Neural progenitor cell (in vitro differentiated cells): ENCODE measurements at regions not wholly inside any gene's neighbourhood (a gene's known extent, or its start where the extent isn't known, plus 50 kb on each side); places are given as distances from the start of the nearest gene placed in this dataset.

Source experiments
- EZH2 ChIP-seq: fragments of 200-600 bp; sonication (generic); IDR thresholded peaks from 2 replicates; pipeline ENCODE4 v1.6.1; 2017; ENCODE audit warnings: antibody characterized with exemption, mild to moderate bottlenecking, moderate library complexity
- EZH2phosphoT487 ChIP-seq: fragments of 200-600 bp; sonication (generic); IDR thresholded peaks from 2 replicates; pipeline ENCODE4 v1.6.1; 2017; ENCODE audit warnings: antibody characterized with exemption
- TF ChIP-seq, protein P1 (sequence below): fragments of 200-600 bp; sonication (generic); IDR thresholded peaks from 2 replicates; pipeline ENCODE4 v1.5.1; 2017; ENCODE audit warnings: antibody characterized with exemption, mild to moderate bottlenecking

DNA sequence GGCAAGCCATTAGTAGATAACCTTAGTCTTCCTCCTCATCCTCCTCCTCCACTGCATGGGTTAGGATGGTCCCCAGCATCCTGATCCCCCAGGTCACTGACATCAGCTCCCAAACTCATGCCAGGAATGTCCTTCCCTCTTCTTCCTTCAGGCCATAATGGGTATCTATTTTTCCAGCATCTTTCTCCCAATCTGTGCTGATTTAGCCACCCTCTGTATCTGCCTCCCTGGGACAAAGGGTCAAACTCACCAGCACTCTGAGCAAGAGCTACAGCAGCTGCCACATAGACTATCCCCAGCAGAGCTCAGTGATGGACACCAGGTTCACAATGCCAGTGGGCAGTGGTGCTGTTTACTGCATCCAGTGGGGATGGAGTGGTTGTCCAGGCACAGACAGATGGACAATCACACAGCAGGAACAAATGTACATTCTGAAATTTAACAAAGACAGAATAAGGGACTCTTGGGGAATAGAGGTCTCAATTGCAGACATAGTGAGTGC lies 115.2 kb upstream of the TOP3B start:
- no peak for TF ChIP-seq EZH2
- no peak for TF ChIP-seq EZH2phosphoT487
- TF ChIP-seq, protein P1, sequence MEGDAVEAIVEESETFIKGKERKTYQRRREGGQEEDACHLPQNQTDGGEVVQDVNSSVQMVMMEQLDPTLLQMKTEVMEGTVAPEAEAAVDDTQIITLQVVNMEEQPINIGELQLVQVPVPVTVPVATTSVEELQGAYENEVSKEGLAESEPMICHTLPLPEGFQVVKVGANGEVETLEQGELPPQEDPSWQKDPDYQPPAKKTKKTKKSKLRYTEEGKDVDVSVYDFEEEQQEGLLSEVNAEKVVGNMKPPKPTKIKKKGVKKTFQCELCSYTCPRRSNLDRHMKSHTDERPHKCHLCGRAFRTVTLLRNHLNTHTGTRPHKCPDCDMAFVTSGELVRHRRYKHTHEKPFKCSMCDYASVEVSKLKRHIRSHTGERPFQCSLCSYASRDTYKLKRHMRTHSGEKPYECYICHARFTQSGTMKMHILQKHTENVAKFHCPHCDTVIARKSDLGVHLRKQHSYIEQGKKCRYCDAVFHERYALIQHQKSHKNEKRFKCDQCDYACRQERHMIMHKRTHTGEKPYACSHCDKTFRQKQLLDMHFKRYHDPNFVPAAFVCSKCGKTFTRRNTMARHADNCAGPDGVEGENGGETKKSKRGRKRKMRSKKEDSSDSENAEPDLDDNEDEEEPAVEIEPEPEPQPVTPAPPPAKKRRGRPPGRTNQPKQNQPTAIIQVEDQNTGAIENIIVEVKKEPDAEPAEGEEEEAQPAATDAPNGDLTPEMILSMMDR = no peak
